HG03060 (cell line): ENCODE measurements at regions not wholly inside any gene's neighbourhood (a gene's known extent, or its start where the extent isn't known, plus 50 kb on each side); places are given as distances from the start of the nearest gene placed in this dataset.

ENCODE experiments used
- ATAC-seq: cut with Tn5 transposase; IDR thresholded peaks from one replicate; pipeline ENCODE4 v1.9.1; 2021; ENCODE audit warnings: low read depth, moderate number of reproducible peaks; ENCODE audit not compliant: unreplicated experiment

- ATAC-seq: no peak
Observed at GRCh38 chr5:158014372-158014771, 155.4 kb upstream of the CLINT1 start.

DNA sequence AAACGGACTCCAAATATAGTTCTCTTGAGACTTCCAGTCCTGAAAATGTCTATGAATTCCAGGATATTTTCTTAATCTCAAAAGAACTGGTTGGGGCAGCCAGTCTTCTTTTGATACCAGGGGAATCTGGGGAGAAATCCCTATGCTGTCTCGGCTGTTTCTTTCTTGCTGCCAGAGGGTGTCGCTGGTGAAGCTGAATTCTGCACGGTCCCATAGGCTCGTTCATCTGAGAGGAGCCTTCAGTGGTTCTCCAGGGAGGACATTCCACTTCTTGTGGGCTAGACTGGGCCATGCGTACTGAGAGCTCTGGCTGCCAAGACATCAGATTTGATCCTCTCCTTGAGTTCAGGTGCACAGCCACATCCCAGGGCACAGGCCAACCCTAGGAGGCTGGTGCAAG, 155.0 kb upstream of the CLINT1 start:
- no peak for ATAC-seq

DNA sequence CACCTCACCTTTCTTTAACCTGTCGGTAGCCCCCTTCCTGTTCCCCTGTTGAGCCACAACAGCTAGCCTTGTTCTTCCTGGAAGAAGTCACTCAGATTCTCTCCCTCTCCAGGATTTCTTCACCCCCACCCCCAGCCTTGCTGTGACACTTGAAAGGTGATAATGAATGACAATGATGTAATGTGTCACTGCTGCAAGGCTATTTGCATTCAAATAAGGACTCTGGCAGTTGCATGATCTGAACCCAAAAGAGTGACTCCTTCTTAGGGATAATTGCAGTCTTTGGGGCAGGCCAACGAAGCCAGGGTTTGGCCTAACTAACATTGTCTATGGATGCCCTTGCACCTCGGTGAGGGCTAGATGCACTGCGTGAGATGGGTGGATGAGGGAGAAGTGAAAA, 154.4 kb upstream of the CLINT1 start:
- ATAC-seq: no peak

- ATAC-seq: no peak
Observed at GRCh38 chr5:158011422-158011821, 152.5 kb upstream of the CLINT1 start.

DNA sequence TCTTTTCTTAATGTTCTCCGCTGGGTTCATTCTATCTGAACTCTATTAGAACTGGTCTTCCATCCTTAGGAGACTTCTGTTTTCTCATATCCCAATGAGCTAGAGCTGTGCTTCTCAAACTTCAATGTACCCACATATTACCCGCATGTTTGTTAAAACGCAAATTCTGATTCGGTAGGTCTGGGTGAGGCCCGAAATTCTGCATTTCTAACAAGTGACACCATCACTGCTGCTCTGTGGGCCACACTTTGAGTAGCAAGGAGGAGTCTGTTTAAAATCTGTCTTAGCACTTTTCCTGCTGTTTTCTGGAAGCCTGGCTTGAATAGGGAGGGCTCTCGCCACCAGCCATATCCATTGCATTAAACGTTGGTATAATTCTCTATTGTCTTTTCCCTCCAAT, 151.9 kb upstream of the CLINT1 start:
- no peak for ATAC-seq

GRCh38 chr5:158007336-158007735, 148.4 kb upstream of the CLINT1 start:
- ATAC-seq: no peak

- ATAC-seq: no peak
Observed at GRCh38 chr5:157999696-158000095, 140.8 kb upstream of the CLINT1 start.

- no peak for ATAC-seq
Observed at GRCh38 chr5:157997991-157998504, 139.1 kb upstream of the CLINT1 start.

DNA sequence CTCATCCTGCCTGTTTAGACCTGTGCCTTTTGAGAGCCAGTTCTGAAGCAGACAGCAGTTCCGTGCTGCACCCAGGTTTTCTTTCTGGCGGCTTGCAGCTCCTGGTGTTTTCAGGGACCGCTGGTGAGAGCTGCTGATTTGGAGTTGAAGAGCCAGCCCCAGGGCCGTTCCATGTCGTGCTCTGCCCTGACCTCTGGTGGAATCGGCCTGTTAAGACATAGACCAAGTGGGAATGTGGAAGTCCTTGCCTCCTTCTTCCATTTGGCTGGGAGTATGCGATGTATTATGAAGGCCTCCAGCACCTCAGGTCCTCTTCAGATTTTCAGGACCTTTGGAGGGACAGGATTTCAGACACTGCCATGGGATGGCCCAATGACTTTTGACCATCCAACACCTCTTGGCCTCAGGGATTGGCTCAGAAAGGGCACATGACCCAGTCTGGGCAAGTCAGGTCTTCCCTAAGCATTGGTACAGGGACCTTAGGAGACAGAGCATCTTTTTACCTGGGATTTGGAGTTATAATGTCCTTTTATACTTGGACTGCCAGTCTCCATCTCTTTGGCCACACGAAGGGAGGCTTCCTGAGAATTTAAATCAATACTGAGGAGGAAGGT, 136.1 kb upstream of the CLINT1 start:
- no peak for ATAC-seq

- no peak for ATAC-seq
Observed at GRCh38 chr5:157993986-157994691, 135.2 kb upstream of the CLINT1 start.

DNA sequence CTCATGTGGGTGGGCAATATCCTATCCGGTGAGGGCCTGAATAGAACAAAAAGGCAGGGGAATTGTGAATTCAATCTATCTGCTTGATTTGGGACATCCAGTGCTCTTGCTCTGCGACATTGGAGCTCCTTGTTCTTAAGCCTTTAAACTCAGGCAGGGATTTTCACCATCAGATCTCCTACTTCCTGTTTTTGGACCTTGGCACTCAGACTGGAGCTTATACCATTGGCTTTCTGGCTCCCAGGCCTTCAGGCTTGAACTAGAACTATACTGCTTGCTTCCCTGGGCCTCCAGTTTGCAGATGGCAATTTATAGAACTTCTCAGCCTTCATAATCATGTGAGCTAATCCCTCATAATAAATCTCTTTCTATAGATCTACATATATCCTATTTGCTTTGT, 134.3 kb upstream of the CLINT1 start:
- no peak for ATAC-seq

- ATAC-seq: no peak
Observed at GRCh38 chr5:157990583-157991181, 131.7 kb upstream of the CLINT1 start.

DNA sequence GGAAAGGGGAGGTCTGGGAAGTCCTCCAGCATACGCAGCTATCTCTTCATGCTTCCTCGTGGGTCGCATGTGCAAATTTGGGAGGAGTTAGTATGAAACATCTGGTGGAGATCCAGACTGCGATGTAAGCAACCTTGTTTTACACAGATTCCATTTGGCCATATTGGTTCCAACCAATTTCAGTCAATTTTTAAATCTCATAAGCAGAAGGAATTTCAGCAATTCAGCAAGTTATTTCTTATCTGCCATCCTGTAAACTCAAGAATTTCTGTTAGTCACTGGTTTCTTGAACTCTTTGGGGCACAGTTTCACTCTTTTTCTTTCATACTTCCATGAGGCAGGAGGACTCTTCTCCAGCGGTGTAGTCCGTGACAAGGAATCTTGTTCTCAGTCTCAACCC, 130.4 kb upstream of the CLINT1 start:
- no peak for ATAC-seq

DNA sequence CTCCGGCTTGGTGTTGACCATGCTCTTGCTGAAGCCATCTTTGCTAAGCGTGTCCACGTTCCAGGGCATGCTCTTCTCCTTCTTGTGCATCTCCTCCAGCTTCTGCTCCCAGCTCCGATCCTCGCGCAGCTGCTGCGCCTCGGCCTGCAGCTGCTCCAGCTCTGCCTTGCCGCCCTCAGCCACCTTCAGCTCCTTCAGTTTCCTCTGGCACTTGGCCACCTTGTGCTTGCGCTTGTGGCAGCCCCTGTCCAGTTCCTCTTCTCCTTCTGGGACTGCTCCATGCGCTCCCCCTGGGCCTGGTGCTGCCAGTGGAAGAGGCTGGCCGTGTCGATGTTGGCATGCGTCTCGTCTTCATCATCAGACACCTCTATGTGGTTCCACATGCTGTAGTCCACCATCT, 128.3 kb upstream of the CLINT1 start:
- ATAC-seq: no peak

- ATAC-seq: no peak
Observed at GRCh38 chr5:157986431-157986990, 127.6 kb upstream of the CLINT1 start.

DNA sequence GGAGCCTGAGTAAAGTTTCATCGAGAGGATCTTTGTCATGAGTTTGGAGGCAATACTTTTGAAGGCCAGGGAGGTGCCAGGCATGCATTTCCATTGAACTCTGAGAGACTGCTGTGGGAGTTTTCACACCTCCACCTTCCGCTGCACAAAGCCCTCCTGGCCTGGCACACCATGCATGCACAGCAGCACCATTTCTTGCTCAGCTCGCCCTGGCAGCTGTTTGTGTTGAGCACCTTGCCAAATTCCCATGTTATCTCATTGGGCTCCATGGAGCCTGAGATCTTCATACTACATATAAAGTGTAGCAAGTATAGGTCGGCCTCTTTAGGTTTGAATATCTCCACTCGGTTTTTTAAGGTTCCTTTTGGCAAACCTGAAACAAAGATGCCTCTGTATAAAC, 125.7 kb upstream of the CLINT1 start:
- no peak for ATAC-seq

GRCh38 chr5:157983906-157984551, 125.1 kb upstream of the CLINT1 start:
- ATAC-seq: no peak

DNA sequence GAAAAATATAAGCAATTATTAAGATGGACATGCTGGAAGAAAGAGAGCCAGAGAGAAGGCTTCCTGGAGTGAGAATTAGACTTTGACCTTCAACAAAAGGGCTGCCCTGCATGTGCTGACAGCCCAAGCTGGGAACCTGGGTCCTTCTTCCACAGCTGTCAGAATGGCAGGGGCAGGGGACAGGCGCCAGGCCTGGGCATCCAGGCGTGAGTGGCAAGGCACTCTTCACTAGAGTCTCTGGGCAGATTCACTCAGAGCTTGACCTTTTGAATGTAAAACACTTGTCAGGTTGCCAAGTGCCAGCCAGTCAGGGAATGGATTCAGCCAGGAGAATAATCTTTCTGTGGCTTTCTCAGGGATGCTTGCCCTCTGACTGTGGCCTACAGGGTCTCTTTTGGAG, 119.1 kb upstream of the CLINT1 start:
- ATAC-seq: no peak

GRCh38 chr5:157976429-157976828, 117.5 kb upstream of the CLINT1 start:
- ATAC-seq: no peak

DNA sequence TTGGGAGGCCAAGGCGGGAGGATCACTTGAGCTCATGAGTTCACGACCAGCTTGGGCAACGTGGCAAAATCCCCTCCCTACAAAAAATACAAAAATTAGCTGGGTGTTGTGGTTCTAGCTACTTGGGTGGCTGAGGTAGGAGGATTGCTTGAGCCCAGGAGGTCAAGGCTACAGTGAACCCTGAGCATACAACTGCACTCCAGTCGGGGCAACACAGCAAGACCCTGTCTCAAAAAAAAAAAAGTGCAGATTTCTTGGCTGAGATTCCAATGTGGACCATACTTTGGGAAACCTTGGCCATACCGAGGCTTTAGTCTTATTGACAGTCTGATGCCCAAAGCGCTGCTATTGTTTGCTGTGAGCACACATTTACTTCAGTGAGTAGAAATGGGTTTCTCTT, 113.6 kb upstream of the CLINT1 start:
- ATAC-seq: no peak

- ATAC-seq: no peak
Observed at GRCh38 chr5:157971571-157972216, 112.7 kb upstream of the CLINT1 start.
